Immature natural killer cell (primary cell): ENCODE measurements at regions not wholly inside any gene's neighbourhood (a gene's known extent, or its start where the extent isn't known, plus 50 kb on each side); places are given as distances from the start of the nearest gene placed in this dataset.
A peak's percentile ranks its signal among the peaks of the same experiment; 100 is the strongest.
"Not testable (repeated sequence)": the region's sequence is repeated elsewhere in the genome, so short reads cannot be mapped to it uniquely, and the experiment has no call there.

Experiments
- DNase-seq, 3 donors: peaks; one replicate each; pipeline ENCODE4 v3.0.0; 2022; ENCODE audit warnings: mixed read lengths in 1 of 3
- H3K27ac Mint-ChIP-seq, 6 donors: one replicate each; pipeline ENCODE4 v1.8.0; 2020; ENCODE audit warnings: mixed read lengths in 6 of 6, mild to moderate bottlenecking in 5 of 6, inconsistent platforms in 4 of 6, moderate library complexity in 3 of 6
- H3K27me3 Mint-ChIP-seq, 3 donors: one replicate each; pipeline ENCODE4 v1.8.0; 2020 to 2021; ENCODE audit warnings: low read depth in 3 of 3, mild to moderate bottlenecking in 3 of 3, mixed read lengths in 3 of 3, moderate library complexity in 3 of 3, inconsistent platforms in 1 of 3
- H3K36me3 Mint-ChIP-seq, 3 donors: one replicate each; pipeline ENCODE4 v1.8.0; 2020; ENCODE audit warnings: mixed read lengths in 3 of 3, inconsistent platforms in 2 of 3, mild to moderate bottlenecking in 2 of 3
- H3K4me1 Mint-ChIP-seq, 2 donors: one replicate each; pipeline ENCODE4 v1.8.0; 2020; ENCODE audit warnings: inconsistent platforms in 2 of 2, mild to moderate bottlenecking in 2 of 2, mixed read lengths in 2 of 2, moderate library complexity in 1 of 2
- H3K4me3 Mint-ChIP-seq, 5 donors: one replicate each; pipeline ENCODE4 v1.8.0; 2020; ENCODE audit warnings: mild to moderate bottlenecking in 5 of 5, mixed read lengths in 5 of 5, inconsistent platforms in 3 of 5, moderate library complexity in 3 of 5
- H3K9me3 Mint-ChIP-seq, 6 donors: one replicate each; pipeline ENCODE4 v1.8.0; 2020; ENCODE audit warnings: mild to moderate bottlenecking in 6 of 6, mixed read lengths in 6 of 6, inconsistent platforms in 4 of 6, moderate library complexity in 3 of 6

DNA sequence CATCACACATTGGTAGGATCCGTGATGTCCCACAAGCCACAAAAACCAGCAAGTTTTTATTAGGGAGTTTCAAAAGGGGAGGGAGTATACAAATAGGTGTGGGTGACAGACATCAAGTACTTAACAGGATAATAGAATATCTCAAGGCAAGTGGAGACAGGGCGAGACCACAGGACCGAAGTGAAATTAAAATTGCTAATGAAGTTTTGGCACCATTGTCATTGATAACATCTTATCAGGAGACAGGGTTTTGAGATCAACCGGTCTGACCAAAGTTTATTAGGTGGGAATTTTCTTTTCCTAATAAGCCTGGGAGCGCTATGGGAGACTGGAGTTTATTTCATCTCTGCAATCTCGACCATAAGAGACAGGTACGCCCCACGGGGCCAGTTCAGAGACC is 178.5 kb downstream of the OTOP1 start:
- not testable (repeated sequence) for DNase-seq, H3K4me1 Mint-ChIP-seq, H3K4me3 Mint-ChIP-seq, H3K27ac Mint-ChIP-seq, H3K36me3 Mint-ChIP-seq, H3K9me3 Mint-ChIP-seq
- H3K27me3 Mint-ChIP-seq = peaks cover 5 to 30% (median 10%) of the 10 kb centered on the region in 3 donors

DNA sequence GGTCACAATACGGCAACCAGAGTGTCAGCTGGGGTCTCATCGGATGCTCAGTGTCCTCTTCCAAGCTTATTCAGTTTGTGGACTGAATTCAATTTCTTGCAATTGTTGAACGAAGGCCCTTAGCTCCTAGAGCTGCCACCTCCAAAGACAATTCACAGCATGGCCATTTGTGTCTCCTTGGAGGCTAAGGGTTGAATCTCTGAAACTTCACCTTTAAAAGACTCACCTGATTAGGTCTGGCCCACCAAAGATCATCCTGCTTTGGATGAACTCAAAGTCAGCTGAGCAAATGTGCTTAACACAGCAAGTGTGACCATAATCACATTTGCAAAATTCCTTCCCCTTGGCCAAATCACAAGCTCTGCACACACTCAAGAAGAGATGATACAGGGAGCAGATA is 175.9 kb downstream of the OTOP1 start:
- not testable (repeated sequence) for H3K27ac Mint-ChIP-seq, H3K4me3 Mint-ChIP-seq, H3K4me1 Mint-ChIP-seq, H3K9me3 Mint-ChIP-seq, H3K36me3 Mint-ChIP-seq, DNase-seq
- peaks cover 4 to 14% (median 5%) of the 10 kb centered on the region in 3 donors for H3K27me3 Mint-ChIP-seq

DNA sequence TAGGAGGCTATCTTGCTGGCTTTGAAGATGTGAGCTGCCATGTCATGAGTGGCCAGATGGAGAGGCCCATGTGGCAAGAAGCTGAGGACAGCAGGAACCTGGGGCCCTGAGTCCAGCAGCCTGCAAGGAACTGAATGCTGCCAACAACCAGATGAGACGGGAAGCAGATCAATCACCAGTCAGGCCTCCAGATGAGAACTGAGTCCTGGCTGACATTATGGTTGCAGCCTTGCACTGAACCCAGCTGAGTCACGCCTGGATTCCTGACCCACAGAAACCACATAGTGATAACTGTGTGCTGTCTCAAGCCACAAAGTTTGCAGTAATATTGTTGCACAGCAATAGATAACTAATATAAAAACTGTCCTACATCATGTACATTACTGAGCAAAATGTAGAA is 173.8 kb downstream of the OTOP1 start:
- not testable (repeated sequence) for H3K27ac Mint-ChIP-seq, H3K36me3 Mint-ChIP-seq, H3K4me3 Mint-ChIP-seq, DNase-seq, H3K9me3 Mint-ChIP-seq, H3K4me1 Mint-ChIP-seq
- H3K27me3 Mint-ChIP-seq = peaks cover 3 to 12% (median 6%) of the 10 kb centered on the region in 3 donors

DNA sequence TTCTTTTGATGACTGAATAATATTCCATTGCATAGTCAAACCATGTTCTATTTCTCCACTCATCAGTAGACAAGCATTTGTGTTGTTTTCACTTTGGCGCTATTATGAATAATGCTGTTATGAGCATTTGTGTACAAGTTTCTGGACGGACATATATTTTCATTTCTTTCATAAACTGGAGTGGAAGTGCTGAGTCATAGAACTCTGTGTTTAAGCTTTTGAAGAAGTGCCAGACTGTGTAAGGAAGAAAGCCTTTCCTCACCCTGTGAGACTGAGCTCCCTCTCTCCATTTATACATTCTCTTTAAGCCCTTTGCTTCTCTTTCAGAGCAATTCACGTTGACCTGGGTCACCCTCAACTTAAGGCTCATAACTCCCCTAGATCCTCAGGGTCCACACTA is 169.5 kb downstream of the OTOP1 start:
- not testable (repeated sequence) for DNase-seq, H3K27ac Mint-ChIP-seq, H3K36me3 Mint-ChIP-seq, H3K9me3 Mint-ChIP-seq, H3K4me1 Mint-ChIP-seq, H3K4me3 Mint-ChIP-seq
- peaks cover 5 to 17% (median 6%) of the 10 kb centered on the region in 3 donors for H3K27me3 Mint-ChIP-seq

DNA sequence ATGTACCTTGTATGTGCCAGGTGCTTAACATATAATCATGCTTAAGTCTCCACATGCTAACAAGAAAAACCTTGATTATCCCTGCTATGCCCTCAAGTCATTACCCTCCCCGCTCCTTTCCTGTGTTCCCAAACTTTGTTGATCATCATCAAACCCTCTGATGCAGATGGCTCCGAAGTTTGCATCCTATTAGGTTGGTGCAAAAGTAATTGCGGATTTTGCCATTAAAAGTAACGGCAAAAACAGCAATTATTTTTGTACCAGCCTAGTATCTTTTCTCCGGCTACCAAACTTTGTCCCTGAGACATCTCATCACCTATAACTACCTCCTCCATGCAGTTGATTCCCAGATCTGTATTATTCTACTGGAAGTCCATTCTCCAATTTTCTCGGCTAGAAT is 142.6 kb downstream of the OTOP1 start:
- H3K4me1 Mint-ChIP-seq, H3K4me3 Mint-ChIP-seq, DNase-seq, H3K9me3 Mint-ChIP-seq, H3K36me3 Mint-ChIP-seq: not testable (repeated sequence)
- Mint-ChIP-seq H3K27me3 (peaks cover 4 to 19% (median 6%) of the 10 kb centered on the region in 3 donors), H3K27ac (peak overlapping the region in 1 of 6 donors; percentile 33)

DNA sequence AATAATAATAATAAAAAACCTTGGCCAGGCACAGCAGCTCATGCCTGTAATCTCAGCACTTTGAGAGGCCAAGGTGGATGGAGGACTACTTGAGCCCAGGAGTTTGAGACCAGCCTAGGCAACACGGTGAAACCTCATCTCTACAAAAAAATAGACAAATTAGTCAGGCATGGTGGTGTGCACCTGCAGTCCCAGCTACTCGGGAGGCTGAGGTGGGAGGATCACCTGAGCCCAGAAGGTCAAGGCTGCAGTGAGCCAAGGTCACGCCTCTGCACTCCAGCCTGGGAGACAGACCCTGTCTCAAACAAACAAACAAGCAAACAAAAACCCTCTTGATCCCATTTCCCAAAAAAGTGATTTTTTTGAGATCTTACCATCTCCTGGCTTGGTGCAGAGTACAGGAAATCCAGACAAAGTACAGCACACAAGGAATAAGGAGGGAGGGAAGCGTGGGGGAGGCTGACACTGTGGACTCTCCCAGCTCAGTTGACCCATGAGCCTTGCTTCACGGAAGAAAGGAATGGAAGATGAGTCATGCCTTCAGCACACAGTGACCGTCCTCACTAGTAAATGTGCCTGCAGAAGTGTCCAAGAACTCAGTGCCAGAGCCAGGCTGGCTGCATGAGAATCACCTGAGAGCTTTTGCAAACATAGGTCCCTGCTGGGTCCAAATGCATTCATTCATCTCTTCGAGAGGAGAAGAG is 136.9 kb downstream of the OTOP1 start:
- not testable (repeated sequence) for H3K27me3 Mint-ChIP-seq, H3K9me3 Mint-ChIP-seq, H3K36me3 Mint-ChIP-seq, DNase-seq, H3K4me3 Mint-ChIP-seq, H3K4me1 Mint-ChIP-seq, H3K27ac Mint-ChIP-seq

DNA sequence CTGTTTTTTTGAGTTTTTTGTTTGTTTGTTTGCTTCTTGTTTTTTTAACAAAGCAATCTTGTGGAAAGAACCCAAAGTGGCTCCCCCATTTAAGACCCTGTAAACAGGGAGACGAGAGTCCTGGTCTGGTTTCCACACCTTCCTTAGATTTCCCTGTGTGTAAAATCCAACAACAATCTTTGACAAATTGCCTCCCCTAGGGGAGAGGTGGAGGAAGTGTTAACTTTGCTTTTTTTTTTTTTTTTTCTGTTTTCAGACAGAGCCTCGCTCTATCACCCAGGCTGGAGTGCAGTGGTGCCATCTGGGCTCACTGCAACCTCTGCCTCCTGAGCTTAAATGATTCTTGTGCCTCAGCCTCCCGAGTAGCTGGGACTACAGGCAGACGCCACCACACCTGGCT is 136.0 kb downstream of the OTOP1 start:
- not testable (repeated sequence) for H3K9me3 Mint-ChIP-seq, H3K27me3 Mint-ChIP-seq, H3K36me3 Mint-ChIP-seq, H3K4me1 Mint-ChIP-seq, H3K4me3 Mint-ChIP-seq, DNase-seq, H3K27ac Mint-ChIP-seq

DNA sequence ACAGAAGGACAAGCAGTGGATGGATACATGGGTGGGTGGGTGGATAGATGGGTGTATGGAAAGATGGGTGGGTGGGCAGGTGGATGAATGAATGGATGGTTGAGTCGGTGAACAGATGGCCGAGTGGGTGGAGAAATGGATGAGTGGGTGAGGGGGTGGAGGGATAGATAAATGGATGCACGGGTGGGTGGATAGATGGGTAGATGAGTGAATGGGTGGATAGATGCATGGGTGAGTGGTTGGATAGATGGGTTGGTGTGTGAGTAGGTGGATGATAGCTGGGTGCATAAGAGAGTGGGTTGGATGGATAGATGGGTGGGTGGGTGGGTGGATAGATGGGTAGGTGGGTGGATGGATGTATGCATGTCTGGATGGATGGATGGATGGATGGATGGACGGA is 134.6 kb downstream of the OTOP1 start:
- not testable (repeated sequence) for H3K9me3 Mint-ChIP-seq, H3K36me3 Mint-ChIP-seq, H3K4me1 Mint-ChIP-seq, H3K27ac Mint-ChIP-seq, H3K27me3 Mint-ChIP-seq, H3K4me3 Mint-ChIP-seq, DNase-seq

DNA sequence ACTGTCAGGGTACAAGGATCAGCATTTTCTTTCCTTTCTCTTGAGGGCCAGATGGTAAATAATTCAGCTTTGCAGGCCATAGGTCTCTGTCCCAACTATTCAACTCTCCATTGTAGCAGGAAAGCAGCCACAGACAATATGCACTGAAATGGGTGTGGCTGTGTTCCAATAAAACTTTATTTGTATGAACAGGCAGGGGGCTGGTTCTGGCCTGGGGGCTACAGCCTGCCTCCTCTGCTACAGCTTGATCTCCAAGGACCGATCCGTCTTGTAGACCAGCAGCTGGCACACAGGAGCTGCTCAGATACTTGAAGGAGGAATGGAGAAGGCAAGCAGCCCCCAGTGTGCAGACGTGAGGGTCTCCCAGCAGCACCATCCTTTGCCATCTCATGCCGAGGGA is 127.1 kb downstream of the OTOP1 start:
- H3K27me3 Mint-ChIP-seq, H3K27ac Mint-ChIP-seq, H3K9me3 Mint-ChIP-seq, DNase-seq, H3K4me3 Mint-ChIP-seq, H3K36me3 Mint-ChIP-seq, H3K4me1 Mint-ChIP-seq: not testable (repeated sequence)

DNA sequence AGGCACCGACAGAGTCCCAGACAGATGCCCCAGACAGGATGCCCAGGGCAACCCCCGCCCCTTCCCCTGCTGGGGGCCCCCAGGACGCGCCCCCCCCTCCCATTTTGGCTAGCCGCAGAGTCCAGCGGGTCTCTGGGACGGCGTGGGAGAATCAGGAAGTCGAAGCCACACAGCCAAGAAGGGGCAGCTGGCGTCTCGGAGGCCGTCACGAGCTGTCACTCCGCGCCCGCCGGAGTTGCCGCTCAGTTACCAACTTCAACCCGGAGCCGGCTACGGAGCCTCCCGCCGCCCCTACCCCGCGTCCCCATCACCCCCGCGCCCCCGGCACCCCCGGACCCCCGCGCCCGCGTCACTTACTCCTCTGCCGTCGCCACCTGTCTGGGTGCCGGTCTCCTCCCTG is 119.8 kb downstream of the OTOP1 start:
- H3K4me1 Mint-ChIP-seq, H3K27me3 Mint-ChIP-seq, H3K9me3 Mint-ChIP-seq, DNase-seq, H3K36me3 Mint-ChIP-seq, H3K27ac Mint-ChIP-seq: not testable (repeated sequence)
- peak overlapping the region in 3 of 5 donors; percentile 27 to 78 (median 61) for H3K4me3 Mint-ChIP-seq

DNA sequence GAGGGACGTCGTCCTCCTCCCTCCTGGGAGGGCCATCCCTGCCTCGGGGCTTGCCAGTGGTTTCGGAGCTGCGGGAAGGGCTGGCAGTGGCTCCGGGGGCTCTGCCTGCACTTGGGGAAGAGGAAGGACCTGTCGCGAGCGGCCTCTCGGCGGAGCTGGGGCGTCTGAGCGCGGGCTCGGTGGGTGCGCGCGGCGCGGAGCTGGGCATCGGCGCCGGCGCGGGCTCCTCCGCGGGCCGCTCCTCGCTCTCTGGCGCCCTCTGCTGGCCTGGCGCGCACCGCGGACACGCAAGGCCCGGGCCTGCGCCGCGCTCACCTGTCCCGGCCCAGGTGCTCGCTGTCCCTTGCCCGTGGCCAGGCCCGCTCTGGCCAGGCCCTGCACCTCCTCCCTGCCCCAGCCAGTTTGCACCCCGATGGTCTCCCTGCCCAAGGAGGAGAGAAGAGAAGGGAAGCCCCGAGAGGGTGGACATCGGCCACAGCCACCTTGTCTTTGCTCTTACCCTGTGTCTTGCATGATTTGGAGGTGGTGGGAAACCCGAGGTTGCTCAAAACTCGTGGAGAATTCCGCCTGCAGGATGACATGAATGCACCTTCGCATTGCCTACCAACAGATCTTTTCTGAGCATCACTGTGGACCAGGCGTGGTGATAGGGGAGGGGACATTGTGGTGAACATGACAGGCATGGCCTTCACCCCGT is 119.2 kb downstream of the OTOP1 start:
- not testable (repeated sequence) for H3K27me3 Mint-ChIP-seq, H3K27ac Mint-ChIP-seq, H3K36me3 Mint-ChIP-seq, H3K9me3 Mint-ChIP-seq, H3K4me1 Mint-ChIP-seq
- H3K4me3 Mint-ChIP-seq = peak overlapping the region; percentile 56 to 80 (median 78)
- DNase-seq = peak; percentile 52 to 65 (median 61)

DNA sequence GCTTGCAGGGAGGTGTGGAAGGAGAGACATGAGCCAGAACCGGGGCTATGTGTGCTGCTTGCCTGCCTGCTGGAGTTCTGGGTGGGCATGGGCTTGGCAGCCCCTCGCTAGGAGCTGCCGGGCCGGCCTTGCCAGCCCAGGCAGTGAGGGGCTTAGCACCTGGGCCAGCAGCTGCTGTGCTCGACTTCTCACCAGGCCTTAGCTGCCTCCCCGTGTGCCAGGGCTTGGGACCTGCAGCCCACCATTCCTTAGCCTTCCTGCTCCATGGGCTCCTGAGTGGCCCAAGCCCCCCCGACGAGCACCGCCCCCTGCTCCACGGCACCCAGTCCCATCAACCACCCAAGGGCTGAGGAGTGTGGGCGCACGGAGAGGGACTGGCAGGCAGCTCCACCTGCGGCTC is 111.3 kb downstream of the OTOP1 start:
- H3K36me3 Mint-ChIP-seq, H3K9me3 Mint-ChIP-seq, H3K27ac Mint-ChIP-seq, H3K4me3 Mint-ChIP-seq, DNase-seq, H3K27me3 Mint-ChIP-seq, H3K4me1 Mint-ChIP-seq: not testable (repeated sequence)

DNA sequence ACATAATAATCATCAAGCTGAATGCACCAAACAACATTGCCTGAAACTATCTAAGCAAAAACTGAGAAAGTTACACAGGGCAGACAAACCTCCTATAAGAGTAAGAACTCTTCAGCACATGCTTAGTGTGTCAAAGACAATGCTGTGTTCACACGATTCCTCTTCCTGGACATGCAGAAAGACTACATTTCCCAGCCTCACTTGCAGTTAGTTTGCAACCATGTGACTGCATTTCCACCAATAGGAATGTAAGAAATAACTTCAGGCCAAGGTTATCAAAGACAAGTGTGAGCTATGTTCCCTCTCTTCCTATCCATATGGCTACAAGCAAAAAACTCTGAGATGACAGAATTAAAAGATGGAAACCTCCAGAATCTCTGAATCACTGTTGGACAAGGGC is 109.8 kb downstream of the OTOP1 start:
- H3K27ac Mint-ChIP-seq, DNase-seq, H3K4me1 Mint-ChIP-seq, H3K27me3 Mint-ChIP-seq, H3K4me3 Mint-ChIP-seq, H3K36me3 Mint-ChIP-seq, H3K9me3 Mint-ChIP-seq: not testable (repeated sequence)

DNA sequence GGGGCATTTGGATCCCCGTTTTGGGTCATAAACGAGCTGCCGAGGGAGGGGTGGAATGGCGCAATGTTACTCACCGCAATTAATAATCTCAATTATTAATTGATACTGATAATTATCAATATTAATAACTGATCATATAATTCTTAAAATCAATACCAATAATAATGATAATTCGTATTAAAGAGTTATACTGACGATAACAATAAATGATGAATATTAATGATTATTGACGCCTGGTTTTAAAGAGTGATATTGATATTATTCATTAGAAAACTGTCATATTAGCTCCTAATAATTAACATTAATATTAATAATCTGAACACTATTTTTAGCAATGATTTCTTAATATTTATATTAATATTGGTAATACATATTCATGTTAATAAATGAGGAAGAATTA is 92.4 kb downstream of the OTOP1 start:
- not testable (repeated sequence) for H3K9me3 Mint-ChIP-seq, DNase-seq, H3K4me1 Mint-ChIP-seq, H3K36me3 Mint-ChIP-seq, H3K27ac Mint-ChIP-seq, H3K4me3 Mint-ChIP-seq, H3K27me3 Mint-ChIP-seq

DNA sequence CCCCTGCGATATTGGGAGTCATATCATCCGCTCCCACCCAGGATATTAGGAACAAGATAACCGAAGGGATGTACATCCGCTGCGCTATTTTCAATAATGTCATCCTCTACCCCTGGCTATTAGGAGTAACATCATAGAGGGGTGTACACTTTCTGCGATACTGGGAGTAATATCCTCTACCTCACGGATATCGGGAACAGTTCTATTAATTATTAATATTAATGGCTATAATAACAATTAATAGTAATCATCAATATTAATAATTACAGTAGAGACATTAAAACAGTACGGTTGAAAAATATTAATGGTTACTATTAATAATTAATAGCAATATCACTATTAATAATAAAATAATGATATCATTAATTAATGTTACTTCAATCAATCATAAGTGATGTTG is 90.1 kb downstream of the OTOP1 start:
- not testable (repeated sequence) for H3K27me3 Mint-ChIP-seq, DNase-seq, H3K4me3 Mint-ChIP-seq

More for the DNA sequence above, 90.1 kb downstream of the OTOP1 start:
- H3K4me1 Mint-ChIP-seq, H3K36me3 Mint-ChIP-seq, H3K27ac Mint-ChIP-seq, H3K9me3 Mint-ChIP-seq: not testable (repeated sequence)
